ENCODE measurements at regions not wholly inside any gene's neighbourhood (a gene's known extent, or its start where the extent isn't known, plus 50 kb on each side); places are given as distances from the start of the nearest gene placed in this dataset.
"Not testable (repeated sequence)": the region's sequence is repeated elsewhere in the genome, so short reads cannot be mapped to it uniquely, and the experiment has no call there.

DNA sequence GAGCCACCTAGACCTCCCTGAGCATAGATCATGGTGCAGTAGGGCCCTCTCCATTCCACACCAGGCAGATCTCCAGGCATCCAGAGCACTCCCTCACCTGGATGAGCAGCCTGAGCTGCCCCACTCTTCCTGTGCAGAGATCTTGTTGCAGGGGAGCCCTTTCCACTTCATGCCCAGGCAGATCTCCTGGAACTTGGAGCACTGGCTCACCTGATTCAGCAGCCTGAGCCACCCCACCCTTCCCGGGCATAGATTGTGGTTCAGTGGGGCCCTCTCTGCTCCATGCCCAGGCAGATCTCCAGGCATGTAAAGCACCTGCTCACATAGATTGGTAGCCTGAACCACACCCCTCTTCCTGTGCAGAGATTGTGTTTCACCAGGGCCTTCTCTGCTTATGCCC is 78.0 kb downstream of the SEC16B start:
- DNase-seq (ENCODE audit: low read depth), result no peak

DNA sequence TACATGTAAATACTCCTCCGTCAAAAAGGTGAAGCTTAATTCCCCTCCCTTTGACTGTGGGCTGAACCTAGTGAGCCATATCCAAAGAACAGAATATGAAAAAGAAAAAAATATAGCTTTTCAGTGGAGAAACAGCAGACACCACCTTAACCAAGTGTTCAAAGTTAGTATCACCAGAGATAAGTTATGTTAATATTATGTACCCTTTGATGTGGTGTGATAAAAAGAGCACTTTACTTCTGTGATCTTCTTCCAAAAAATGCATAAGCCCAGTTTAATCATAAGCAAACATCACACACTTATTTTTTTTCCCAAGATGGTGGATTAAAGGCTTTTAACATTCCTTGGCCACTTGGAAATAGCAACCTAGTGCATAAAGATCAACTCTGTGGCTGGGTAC is 79.4 kb downstream of the SEC16B start:
- no peak for DNase-seq (ENCODE audit: low read depth)

DNA sequence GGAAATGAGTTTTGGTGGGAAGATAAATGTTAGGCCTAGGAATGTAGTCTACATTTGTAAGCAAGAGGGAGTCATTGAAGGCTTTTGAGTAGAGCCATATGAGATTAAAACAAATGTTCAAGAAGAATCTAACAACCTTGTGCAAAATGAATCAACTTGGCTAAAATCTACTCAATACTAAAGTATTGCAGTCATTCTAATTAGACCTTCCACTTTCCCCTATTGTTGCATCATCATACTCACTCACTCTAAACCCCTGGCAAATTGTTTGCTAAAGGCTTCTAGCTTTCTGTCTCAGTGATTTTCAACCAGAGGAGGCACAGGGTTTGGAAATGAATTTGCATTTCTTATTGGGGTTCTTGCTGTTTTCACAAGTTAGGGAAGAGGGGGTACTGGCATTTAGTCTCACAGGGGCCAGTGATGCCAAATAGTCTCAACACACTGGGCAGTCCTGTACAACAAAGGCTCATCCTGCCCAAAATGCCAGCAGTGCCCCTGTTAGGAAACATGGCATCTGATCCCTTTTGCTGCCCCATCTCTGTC is 85.3 kb downstream of the SEC16B start:
- no peak for DNase-seq (ENCODE audit: low read depth)

DNA sequence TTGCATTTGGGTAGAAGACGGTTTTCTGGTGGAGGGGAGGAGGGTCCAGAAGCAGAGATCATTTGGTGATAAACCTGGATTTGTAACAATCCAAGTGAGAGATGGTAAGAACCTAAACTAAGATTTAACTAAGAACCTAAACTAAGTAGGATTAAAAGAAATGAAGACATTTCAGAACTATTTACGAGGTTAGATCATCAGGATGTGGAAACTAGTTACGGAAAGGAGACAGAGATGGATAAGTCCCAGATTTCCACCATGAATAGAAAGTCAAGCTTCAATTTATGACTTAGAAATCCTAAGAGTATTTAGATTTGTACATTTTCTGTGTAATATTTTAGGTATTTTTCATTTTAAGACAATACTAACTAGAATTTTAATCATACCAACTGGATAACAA is 86.3 kb downstream of the SEC16B start:
- no peak for DNase-seq (ENCODE audit: low read depth)

DNA sequence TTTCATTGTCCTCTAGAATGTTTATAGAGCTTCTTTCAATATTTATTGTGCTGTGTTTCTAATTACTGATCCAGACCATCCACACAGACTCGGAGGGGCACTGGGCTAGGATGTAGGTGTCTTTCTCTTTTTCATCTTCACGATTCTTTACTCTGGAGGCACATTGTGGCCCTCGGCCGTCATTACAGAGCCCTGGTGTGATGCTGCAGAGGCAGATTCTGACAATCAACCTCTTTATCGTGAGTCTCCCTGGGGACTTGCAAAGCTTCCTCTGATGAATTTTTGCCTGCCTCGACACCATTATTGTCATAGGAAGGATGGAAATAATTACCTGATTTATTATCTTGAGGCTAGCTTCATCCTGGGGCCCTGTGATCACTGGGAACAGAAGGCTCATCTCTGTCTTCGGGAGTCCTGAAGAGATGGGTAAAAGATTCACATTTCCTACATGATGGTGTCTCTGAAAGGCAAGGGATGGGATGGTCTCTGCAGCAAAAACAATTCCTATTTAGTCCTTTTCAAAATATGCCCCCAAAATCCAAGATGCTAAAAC is 89.4 kb downstream of the SEC16B start:
- no peak for DNase-seq (ENCODE audit: low read depth)

DNA sequence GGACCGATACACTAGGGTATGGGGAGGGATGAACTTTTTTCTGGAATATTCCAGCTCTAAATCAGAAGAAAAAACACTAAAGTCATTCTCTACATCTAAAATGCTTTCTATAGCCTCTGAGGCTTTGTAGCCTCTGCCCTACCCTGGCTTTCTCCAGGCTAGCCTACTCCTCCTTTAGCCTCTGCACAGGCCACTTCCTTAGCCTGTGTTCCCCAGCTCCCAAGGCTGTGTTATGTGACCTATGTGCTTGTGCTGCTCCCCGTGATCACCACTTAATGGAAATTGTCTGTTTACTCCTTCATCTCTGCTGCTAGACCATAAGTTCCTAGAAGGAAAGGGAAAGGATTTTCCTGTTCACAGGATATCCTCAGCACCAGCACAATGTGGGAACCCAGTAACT is 92.8 kb downstream of the SEC16B start:
- DNase-seq (ENCODE audit: low read depth), result no peak

DNA sequence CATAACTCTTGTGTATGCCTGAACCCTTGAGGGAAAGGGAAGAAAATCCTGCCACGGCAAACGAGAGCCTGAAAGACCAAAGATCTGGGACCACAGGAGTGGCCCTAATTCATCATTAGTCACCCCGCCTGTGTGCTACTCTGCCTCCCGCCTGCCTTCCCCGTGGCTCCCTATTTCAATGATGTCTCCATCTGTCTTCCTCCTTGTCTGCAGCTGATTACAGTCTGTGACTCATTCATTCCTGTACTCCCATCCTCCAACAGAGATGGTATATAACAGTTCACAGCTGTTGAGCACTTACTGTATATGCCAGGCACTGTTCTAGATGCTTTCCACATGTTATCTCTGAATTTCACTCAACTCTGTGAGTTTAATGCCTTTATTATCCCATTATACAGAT is 96.6 kb downstream of the SEC16B start:
- no peak for DNase-seq (ENCODE audit: low read depth)

DNA sequence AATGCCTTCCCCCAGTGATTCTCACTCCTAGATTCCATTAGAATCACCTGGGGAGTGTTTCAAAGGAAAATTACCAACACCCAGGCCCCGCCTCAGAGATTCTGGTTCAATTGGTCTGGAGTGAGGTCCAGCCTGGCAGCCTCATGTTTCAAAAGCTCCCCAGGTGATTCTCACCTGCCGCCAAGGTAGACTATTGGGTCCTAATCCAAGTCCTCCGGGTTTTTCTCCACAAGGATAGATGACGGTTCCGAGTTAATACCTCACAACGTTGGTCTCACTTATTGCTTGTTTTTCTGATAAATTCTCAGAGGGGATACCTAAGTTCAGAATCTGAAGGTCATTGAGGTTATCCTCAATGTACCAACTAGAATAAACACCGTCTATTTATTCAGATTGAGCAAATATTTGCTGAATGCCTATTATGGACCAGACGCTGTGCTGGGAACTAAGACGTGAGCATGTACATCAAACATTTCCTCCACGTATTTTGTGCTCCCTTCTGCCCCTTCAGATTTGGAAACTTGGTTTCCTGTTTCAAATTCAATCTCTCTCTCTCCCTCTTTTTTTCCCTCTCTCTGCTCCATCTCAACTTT is 97.5 kb downstream of the SEC16B start:
- DNase-seq (ENCODE audit: low read depth), result no peak

DNA sequence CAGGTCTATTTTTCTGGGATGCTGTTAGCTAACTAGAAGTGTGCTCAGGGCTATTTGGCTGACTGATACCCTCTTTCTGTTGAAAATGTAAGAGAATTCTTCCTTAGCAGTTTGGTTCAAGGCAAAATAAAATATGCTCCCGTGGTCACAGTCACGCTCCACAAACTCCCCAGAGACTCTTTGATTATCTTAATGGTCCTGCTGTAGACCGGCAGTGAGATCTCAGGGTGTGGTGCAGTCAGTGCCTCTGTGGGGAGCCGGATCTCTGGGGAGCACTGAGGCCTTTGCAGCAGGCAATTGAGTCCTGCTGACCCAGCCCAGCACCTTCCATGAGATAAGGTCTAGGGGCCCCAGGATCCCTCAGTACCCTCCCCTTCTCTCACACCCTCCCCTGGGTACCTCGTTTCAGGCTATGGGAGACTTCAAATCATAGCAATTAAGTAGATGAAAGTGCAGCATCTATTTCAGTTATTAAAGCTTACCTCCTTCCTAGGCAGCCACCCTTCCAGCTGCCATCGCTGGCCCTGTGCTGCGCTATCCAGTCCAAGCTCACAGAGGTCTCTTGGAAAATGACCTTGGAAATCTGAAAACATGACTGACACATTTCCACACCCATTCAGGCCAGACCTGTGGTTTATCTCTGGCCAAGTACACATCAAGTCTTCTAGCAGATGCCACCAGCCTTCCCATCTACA is 98.1 kb downstream of the SEC16B start:
- no peak for DNase-seq (ENCODE audit: low read depth)

DNA sequence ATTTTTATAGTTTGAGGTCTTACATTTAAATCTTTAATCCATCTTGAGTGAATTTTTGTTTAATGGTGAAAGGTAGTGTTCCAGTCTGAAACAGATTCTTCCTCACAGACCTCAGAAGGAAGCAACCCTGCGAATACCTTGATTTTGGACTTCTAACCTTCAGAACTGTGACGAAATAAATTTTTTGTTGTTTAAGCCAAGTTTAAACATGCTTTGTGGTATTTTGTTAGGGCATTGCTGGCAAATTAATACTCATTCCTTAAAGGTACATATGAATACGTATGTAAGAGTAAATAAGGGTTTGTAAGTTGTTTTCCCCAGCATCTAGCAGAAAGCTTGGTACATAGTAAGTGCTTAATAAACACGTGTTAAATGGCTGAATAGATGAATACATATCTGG is 100.3 kb downstream of the SEC16B start:
- DNase-seq (ENCODE audit: low read depth), result no peak

DNA sequence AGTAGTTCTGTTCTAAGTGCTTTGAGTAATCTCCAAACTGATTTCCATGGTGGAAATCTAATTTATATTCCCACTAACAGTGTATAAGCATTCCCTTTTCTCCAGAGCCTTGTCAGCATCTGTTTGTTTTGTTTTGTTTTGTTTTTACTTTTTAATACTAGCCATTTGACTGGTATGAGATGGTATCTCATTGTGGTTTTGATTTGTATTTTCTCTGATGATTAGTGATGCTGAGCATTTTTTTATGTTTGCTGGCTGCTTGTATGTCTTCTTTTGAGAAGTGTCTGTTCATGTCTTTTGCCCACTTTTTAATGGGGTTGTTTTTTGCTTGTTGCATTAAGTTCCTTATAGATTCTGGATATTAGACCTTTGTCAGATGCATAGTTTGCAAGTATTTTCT is 100.8 kb downstream of the SEC16B start:
- DNase-seq (ENCODE audit: low read depth), result not testable (repeated sequence)

DNA sequence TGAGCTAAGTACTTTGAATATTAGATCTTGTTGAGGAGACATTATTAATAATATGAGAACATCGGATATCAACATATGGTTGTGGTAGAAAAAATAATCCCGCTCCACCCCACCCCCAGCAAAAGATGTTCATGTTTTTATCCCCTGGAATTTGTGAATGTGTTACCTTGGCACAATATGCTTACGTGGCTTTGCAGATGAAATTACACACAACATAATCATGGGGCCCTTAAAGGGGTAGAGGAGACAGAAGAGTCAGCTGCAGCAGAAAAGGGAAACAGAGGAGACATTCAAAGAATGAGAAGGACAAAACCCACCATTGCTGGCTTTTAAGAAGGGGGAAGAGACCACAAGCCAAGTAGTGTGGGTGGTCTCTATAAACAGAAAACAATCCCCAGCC is 104.1 kb downstream of the SEC16B start:
- no peak for DNase-seq (ENCODE audit: low read depth)

DNA sequence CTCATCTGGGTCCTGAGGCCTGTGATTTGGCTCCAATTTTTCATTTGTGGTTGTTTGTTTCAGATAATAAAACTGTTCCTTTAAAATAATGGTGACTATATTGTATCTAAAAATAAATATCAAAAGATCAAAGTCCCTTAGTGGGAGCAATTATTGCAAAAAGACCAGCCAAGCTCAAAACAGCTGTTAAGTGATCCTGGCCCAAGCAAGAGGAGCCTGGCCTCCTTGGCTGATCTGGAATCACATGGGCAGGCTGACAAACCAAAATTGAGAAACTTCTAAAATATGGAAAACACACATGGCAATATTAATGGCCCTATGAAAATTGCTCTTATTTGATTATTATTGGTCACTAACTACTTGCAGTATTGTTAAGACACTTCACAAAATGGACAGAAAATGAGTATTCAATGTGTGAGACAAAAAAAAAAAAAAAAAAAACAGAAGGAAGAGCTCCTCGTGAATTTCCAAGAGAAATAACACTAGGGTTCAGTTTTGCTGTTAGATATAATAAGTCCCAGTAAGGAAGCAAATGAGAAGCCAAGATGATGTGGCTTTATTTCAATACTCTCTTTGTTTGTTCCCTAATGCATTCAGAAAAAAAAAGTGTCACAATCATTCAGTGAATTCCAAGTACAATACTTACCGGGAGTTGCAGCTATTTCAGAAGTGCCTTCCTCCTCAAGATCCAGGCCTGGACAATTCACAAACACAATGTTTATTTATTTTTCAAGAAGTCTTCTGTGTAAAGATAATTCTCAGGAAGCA is 105.1 kb downstream of the SEC16B start:
- no peak for DNase-seq (ENCODE audit: low read depth)

DNA sequence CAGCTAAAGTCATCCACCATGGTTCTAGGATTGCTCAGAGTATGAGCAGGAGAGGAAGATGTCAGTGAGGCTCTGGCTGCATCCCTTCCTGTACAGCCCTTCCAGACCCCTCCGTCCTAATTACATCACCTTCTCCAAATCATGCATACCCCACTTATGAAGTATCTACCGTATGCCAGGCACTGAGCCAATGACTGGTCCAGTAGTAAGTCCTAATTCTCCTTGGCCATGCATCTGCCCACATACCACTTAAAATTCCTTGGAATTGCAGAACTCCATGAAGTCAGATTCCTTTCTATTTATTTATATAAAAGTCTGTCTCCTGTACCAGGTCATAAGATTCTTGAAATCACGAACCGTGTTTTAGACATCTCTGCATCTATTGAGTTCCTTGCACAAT is 106.1 kb downstream of the SEC16B start:
- DNase-seq (ENCODE audit: low read depth), result no peak

DNA sequence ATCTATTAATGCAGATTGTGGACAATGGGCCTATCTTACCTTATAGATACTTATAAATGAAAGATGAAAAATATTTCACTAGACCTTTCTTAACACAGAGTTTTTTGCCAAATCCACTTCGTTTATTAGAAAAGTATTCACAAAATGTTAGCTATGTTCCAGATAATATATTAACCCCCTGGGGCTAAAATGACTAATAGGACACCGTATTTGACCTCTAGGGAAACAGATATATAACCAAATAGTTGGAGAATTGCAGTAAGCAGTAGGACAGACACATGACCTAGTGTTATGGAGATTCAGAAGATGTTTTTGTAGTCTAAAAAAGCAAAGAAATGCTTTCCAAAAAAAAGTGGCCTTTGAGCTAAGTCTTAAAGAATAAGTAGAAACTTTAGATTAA is 106.9 kb downstream of the SEC16B start:
- no peak for DNase-seq (ENCODE audit: low read depth)

DNA sequence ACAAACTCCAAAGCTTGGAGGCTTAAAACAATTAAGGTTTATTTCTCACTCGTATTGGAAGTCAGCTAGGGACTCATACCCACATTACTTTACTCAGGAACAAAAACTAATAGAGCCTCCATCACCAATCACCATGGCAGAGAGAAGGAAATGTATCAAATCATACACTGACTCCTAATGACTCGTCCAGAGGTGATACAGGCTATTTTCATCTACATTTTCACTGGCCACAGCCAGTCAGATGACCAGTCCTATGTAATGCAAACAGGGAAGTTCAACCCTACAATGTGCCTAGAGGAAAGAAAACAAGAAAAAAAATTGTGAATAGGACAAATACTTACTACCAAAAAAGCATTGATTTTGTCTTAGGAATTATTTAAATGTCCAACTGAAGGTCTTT is 110.3 kb downstream of the SEC16B start:
- no peak for DNase-seq (ENCODE audit: low read depth)

DNA sequence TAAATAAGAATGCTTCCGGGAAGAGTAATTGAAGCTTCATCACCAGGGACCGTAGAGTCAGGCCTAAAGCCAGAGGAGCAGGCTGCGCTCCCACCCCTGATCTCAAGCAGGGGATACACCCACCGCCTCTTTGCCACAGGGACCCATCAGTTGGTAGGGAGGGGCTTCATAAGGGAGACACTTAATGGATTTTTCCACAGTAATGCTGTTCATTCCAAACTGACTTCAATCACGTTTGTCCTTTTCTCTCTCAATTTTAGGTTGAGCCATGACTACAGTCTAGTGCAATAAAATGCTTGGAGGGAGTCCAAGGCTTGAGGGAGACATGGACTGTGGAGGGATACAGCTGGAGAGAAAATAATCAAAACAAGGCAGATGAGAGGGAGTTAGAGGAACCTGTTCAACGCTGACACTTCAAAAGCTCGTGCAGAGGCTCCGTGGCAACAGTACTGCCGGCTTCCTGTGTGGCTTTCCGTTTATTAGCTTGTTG is 111.5 kb downstream of the SEC16B start:
- no peak for DNase-seq (ENCODE audit: low read depth)

DNA sequence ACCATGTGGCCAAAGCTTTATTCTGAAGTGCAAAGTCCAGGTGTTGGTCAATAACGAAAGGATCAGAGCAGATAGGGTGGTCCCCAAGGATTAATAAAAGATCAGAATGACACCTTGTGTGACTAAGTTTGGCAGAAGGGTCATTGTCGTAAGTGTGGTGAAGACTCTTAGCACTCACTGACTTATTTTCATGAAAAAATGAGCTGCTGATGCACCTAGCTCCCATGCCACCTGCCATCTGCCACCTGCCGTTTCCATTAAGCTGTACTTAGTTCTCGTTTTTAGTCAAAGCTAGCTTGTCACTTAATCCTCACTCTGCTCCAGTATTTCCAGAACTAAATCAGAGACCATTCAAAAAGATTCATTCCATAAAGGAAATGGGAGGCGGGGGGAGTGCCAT is 112.6 kb downstream of the SEC16B start:
- no peak for DNase-seq (ENCODE audit: low read depth)

DNA sequence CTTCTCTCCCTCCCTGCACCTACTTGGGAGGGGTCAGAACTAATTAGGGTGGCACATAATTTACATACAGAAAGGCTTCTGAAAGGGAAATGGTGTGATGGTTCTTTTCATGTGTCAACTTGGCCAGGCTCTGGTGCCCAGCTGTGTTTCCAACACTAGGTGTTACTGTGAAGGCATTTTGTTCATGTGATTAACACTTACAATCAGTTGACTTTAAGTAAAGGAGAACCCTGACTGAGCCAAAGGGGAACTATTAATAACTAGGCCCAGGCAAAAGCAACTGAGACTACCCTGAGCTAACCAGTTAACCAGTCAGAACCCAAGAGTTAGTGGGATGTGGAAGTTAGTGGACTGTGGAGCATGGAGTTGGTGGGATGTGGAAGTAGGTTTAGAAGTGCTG is 114.9 kb downstream of the SEC16B start:
- DNase-seq (ENCODE audit: low read depth), result no peak

DNA sequence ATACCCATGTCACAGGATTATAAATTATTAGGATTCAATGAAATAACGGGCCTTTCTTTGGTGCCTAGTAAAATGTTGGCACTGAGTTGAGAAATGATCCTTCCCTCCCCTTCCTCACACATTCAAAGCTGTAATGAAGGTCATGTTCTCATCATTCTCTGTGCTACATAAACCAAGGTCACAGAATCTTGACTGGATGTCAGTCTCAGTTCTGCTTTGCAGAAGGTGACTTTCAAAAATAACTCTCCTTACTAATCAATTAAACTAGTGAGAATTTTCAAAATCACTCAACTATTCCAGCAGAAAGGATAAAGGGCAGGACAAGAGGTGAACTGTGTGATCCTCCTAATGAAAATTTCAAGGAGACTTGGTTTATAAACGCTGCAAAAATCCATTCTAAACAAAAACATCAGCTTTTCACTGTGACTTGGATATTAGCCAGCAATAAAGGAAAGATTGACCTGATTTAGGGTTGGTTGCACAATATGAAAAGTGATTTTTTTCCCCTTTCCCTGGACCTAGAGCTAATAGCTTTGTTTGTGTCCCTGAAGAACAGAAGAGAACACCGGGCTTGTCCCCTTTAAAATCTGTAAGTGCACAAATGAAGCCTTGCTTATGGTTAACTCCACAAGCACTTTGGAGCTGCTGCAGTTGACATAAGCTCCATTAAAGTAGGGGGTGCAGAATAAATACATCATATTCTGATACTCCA is 120.1 kb downstream of the SEC16B start:
- no peak for DNase-seq (ENCODE audit: low read depth)

DNA sequence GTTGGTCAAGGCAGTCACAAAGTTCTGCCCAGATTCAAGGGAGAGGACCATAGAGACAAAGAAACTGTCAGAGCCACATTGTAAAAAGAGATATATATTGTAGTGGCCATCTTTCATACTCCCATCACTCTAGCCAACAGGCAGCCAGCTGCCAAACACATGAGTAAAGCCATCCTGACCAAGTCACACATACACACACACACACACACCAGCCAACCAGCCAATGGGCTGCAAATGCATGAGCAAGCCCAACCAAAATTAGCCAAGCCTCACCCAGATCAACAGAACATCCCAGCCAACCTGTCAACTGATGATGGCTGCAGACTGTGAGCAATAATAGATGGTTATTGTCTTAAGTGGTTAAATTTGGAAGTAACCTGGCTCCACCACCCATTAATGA is 120.7 kb downstream of the SEC16B start:
- DNase-seq (ENCODE audit: low read depth), result no peak

DNA sequence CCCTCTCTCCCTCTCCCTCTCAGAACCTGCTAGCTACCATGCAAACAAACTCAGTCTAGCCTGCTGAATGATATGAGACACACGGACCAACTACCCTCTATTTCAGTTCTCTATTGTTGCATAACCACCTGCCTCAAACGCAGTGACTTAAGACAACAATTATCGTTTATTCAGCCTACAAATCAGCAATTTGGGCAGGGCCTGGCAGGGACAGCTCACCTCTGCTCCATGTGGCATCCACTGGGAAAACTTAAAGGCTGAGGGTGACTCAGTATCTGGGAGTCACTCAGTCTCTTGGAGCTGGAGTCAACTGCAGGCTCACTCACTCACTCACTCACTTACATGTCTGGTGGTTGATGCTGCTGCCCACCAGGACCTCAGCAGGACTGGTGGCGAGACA is 121.3 kb downstream of the SEC16B start:
- no peak for DNase-seq (ENCODE audit: low read depth)
